Stimulated activated naive B cell treated with anti-CD40 and anti-IgM and Interleukin-4, amounts not matched to agents 10 μg/mL and 1 μg/mL and 100 μg/mL, for 72 hours (primary cell): ENCODE measurements at regions not wholly inside any gene's neighbourhood (a gene's known extent, or its start where the extent isn't known, plus 50 kb on each side); places are given as distances from the start of the nearest gene placed in this dataset.
"Not testable (repeated sequence)": the region's sequence is repeated elsewhere in the genome, so short reads cannot be mapped to it uniquely, and the experiment has no call there.

Experiments used
- ATAC-seq, 2 donors: fragments of 150-1000 bp; cut with Tn5 transposase; replicated peaks; 2 replicates each; pipeline ENCODE4 v1.10.0; 2021; ENCODE audit warnings: moderate library complexity in 1 of 2
- DNase-seq: peaks from one replicate; pipeline ENCODE4 v3.0.0; 2021
- H3K27ac Mint-ChIP-seq: one replicate; pipeline ENCODE4 v1.8.0; 2022; ENCODE audit warnings: mild to moderate bottlenecking, mixed read lengths
- H3K27me3 Mint-ChIP-seq, 2 donors: one replicate each; pipeline ENCODE4 v1.8.0; 2022; ENCODE audit warnings: mixed read lengths in 2 of 2
- H3K36me3 Mint-ChIP-seq, 2 donors: one replicate each; pipeline ENCODE4 v1.8.0; 2022; ENCODE audit warnings: mixed read lengths in 2 of 2, mild to moderate bottlenecking in 1 of 2
- H3K4me1 Mint-ChIP-seq, 2 donors: one replicate each; pipeline ENCODE4 v1.8.0; 2022; ENCODE audit warnings: mixed read lengths in 2 of 2, mild to moderate bottlenecking in 1 of 2
- H3K4me3 Mint-ChIP-seq, 2 donors: one replicate each; pipeline ENCODE4 v1.8.0; 2022; ENCODE audit warnings: mild to moderate bottlenecking in 2 of 2, mixed read lengths in 2 of 2, moderate library complexity in 1 of 2
- H3K9me3 Mint-ChIP-seq, 2 donors: one replicate each; pipeline ENCODE4 v1.8.0; 2022; ENCODE audit warnings: mixed read lengths in 2 of 2, mild to moderate bottlenecking in 1 of 2

DNA sequence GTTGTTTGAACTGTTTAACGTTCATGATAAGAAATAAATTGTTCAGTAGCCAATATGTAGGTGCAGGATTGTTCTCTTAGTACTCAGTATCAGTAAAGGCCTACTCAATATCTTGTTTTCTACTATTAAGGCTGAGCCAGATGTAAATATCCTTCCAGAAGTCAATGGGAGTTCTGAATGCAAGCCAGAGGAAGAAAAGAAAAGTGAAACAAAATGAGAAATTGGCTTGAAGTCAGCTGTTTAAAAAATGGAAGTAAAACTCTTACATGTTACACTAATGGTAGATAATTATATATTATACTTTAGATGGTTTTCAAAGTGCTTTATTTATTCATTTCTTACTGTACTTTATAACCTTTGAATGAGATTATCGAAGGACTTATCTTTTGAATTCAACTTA, 1417.9 kb downstream of the ADGRL3 start:
- Mint-ChIP-seq H3K27me3 (no peaks in the 10 kb centered on the region), H3K27ac (no peak overlapping the region), H3K4me3 (no peak overlapping the region), H3K36me3 (no peaks in the 10 kb centered on the region), H3K4me1 (no peaks in the 10 kb centered on the region), H3K9me3 (no peaks in the 10 kb centered on the region)
- no peak for DNase-seq
- no peak for ATAC-seq

DNA sequence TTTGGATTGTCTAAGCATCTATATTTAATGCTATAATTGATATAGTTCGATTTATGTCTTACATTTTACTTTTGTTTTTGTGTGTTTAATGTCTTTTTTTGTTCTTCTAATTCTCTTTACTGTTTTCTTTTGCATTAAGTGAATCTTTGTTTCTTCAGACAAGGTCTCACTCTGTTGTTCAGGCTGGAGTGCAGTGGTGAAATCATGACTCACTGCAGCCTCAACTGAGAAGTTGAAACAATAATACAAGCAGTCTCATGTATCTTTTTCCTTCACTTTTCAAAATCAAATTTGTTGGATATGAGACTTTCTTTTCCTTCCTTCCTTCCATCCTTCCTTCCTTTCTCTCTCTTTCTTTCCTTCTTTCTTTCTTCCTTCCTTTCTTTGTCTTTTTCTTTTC, 1401.6 kb downstream of the ADGRL3 start:
- H3K4me1 Mint-ChIP-seq: no peaks in the 10 kb centered on the region
- H3K36me3 Mint-ChIP-seq: no peaks in the 10 kb centered on the region
- no peak overlapping the region for H3K4me3 Mint-ChIP-seq
- no peak overlapping the region for H3K27ac Mint-ChIP-seq
- no peaks in the 10 kb centered on the region for H3K9me3 Mint-ChIP-seq
- ATAC-seq (no peak), DNase-seq (no peak)
- no peaks in the 10 kb centered on the region for H3K27me3 Mint-ChIP-seq

DNA sequence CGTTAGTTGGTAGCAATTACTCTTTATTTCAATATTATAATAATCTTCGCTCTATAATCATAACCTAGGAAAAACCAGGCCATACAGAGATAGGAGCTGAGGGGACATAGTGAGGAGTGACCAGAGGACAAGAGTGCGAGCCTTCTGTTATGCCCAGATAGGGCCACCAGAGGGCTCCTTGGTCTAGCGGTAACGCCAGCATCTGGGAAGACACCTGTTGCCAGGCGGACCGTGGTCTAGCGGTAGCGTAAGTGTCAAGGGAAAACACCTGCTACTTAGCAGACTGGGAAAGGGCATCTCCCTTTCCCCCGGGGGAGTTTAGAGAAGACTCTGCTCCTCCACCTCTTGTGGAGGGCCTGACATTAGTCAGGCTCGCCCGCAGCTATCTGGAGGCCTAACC, 1395.1 kb downstream of the ADGRL3 start:
- not testable (repeated sequence) for H3K9me3 Mint-ChIP-seq, H3K4me3 Mint-ChIP-seq, H3K4me1 Mint-ChIP-seq, H3K27ac Mint-ChIP-seq, H3K27me3 Mint-ChIP-seq, H3K36me3 Mint-ChIP-seq, ATAC-seq
- peak; percentile 20 for DNase-seq

DNA sequence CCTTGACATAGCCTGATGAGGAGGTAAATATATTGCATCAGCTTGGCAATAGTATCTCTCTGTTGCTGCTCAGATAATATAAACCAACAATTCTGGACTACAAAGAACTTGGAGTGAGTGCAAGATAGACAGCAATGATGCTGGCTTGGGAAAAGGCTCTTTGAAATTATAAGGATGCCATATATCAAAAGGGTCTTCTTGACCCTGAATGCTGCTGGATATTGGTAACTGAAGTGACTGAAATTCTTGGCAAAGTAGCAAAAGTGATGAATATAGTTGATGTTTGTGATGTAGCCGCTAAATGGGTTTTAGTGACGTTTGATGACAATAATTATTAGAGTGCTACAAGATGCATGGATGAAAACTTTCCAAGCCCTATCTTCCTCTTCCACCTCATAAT, 1391.6 kb downstream of the ADGRL3 start:
- DNase-seq: no peak
- Mint-ChIP-seq H3K4me3 (no peak overlapping the region), H3K27ac (no peak overlapping the region), H3K27me3 (no peaks in the 10 kb centered on the region), H3K4me1 (no peaks in the 10 kb centered on the region), H3K9me3 (peaks cover 8 to 14% of the 10 kb centered on the region in 2 donors), H3K36me3 (no peaks in the 10 kb centered on the region)
- ATAC-seq: no peak

DNA sequence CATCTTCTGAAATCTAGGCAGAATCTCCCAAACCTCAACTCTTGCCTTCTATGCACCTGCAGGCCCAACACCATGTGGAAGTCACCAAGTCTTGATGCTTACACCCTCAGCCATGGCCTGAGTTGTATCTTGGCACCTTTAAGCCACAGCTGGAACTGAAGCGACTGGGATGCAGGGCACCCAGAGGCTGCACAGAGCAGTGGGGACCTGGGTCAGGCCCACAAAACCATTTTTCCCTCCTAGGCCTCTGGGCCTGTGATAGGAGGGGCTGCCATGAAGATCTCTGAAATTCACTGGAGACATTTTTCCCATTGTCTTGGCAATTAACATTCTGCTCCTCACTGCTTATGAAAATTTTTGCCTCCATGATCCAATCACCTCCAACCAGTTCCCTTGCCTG, 1388.5 kb downstream of the ADGRL3 start:
- Mint-ChIP-seq H3K4me1 (no peaks in the 10 kb centered on the region), H3K9me3 (peaks cover 3 to 8% of the 10 kb centered on the region in 2 donors), H3K27me3 (no peaks in the 10 kb centered on the region), H3K27ac (no peak overlapping the region), H3K4me3 (no peak overlapping the region), H3K36me3 (no peaks in the 10 kb centered on the region)
- no peak for DNase-seq
- ATAC-seq: no peak

DNA sequence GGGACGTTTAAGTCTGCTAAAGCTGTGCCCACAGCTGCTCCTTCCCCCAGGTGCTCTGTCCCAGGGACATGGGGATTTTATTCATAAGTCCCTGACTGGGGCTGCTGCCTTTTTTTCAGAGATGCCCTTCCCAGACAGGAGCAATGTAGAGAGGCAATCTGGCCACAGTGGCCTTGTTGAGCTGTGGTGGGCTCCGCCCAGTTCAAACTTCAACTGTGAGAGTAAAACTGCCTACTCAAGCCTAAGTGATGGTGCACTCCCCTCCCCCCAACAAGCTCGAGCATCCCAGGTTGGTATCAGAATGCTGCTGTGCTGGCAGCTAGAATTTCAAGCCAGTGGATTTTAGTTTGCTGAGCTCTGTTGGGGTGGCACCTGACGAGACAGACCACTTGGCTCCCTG, 1371.4 kb downstream of the ADGRL3 start:
- no peak for ATAC-seq
- Mint-ChIP-seq H3K4me3 (no peak overlapping the region), H3K27me3 (no peaks in the 10 kb centered on the region), H3K4me1 (no peaks in the 10 kb centered on the region), H3K36me3 (no peaks in the 10 kb centered on the region), H3K27ac (no peak overlapping the region), H3K9me3 (peaks cover 0 to 7% of the 10 kb centered on the region in 2 donors)
- no peak for DNase-seq

DNA sequence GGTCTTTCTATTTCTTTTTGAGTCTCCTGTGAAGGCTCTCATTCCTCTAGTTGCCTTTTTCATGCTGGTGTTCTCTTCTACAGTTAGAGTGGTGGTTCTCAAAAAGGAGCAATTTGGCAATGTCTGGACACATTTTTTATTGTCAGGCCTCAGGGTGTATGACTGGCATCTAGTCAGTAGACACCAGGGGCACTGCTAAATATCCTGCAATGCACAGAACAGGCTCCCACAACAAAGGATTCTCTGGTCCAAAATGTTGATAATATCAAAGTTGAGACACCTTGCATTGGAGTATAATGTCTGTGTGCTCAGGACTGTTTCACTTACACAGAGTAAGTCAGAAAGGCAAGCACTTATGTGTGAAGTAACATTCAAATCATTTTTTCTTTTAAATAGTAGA, 1360.7 kb downstream of the ADGRL3 start:
- ATAC-seq: no peak
- Mint-ChIP-seq H3K4me3 (no peak overlapping the region), H3K27me3 (no peaks in the 10 kb centered on the region), H3K27ac (no peak overlapping the region), H3K9me3 (peaks cover 3 to 7% of the 10 kb centered on the region in 2 donors), H3K4me1 (no peaks in the 10 kb centered on the region), H3K36me3 (no peaks in the 10 kb centered on the region)
- DNase-seq: no peak

DNA sequence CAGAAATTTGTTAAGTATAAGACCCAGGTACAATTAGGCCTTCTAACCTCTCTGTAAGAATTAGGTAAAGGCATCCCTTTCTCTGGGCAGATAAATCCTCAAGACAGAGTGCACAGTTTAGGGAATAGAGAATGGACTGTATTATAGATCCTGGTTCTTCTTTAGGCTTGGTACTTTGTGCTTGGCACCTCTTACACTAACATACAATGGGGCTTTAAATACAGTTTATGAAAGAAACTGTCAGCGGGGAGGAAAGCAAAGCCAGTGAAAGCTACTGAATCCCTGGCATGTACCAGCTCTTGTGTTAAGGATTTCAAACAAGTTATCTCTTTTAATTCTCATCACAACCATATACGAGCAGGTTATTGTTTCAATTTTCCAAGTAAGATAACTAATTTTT, 1350.0 kb downstream of the ADGRL3 start:
- DNase-seq: no peak
- H3K36me3 Mint-ChIP-seq: no peaks in the 10 kb centered on the region
- no peak overlapping the region for H3K4me3 Mint-ChIP-seq
- no peak for ATAC-seq
- no peaks in the 10 kb centered on the region for H3K4me1 Mint-ChIP-seq
- peaks cover 9 to 11% of the 10 kb centered on the region in 2 donors for H3K9me3 Mint-ChIP-seq
- H3K27ac Mint-ChIP-seq: no peak overlapping the region
- H3K27me3 Mint-ChIP-seq: no peaks in the 10 kb centered on the region

DNA sequence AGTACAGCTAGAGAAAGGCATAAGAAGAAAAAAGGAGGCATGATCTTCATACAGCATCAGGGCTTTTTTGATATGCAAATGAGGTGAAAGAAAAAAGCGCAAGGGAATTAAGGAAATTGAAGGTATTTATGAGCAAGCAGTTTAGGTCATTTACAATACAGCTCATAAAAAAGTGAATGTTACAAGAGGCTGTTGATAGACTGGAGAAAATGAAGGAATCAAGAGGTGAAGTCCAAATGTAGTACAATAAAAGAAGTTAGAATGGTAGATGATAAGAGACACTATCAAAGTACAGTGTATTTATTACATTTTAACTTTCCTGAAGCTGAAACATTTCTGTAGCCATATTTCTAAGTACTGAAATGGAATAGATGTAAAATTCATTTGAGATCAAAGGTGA, 1349.5 kb downstream of the ADGRL3 start:
- Mint-ChIP-seq H3K27ac (no peak overlapping the region), H3K9me3 (peaks cover 7% of the 10 kb centered on the region in 2 donors), H3K4me3 (no peak overlapping the region), H3K4me1 (no peaks in the 10 kb centered on the region), H3K27me3 (no peaks in the 10 kb centered on the region), H3K36me3 (no peaks in the 10 kb centered on the region)
- DNase-seq (no peak), ATAC-seq (no peak)

DNA sequence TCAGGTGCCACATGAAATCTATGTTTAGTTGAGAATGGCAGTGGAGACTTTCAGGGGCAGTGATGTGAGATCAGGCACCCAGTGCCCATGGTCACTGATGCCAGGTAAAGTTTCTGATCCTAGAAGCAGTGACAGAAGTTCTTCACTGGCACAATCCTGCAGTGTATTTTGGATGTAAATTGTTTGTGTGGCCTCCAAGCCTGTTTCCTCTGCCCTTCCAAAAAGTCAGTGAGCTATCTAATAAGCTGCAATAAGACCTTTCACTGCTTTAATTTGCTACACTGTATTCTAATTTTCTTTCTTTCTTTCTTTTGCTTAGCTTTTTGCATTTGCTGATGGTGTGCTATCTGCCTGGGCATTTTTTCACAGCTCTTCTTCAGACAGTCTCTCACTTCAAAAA, 1348.6 kb downstream of the ADGRL3 start:
- Mint-ChIP-seq H3K9me3 (peaks cover 7 to 9% of the 10 kb centered on the region in 2 donors), H3K27ac (no peak overlapping the region), H3K36me3 (no peaks in the 10 kb centered on the region), H3K27me3 (no peaks in the 10 kb centered on the region), H3K4me1 (no peaks in the 10 kb centered on the region), H3K4me3 (no peak overlapping the region)
- DNase-seq: no peak
- ATAC-seq: no peak

DNA sequence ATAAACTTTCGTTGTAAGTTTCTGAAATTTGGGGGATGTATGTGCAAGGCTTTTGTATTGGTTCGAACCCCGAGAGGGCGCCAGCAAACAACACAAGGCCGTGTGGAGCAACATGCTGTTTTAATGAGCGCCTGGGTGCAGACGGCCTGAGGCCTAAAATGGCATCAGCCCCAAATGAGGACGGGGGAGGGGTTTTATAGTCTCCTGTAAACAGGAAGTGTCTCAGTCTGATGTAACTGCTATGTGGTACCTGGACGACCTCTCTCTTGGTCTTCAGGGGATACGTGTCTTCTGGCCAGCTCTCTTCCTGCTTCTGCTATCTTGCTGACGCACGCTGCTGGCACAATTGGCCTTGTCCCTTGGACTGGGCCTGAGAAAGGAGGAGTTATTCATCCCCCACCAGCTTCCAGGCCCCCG, 1348.0 kb downstream of the ADGRL3 start:
- ATAC-seq (no peak), DNase-seq (no peak)
- Mint-ChIP-seq H3K9me3 (peaks cover 7 to 8% of the 10 kb centered on the region in 2 donors), H3K27me3 (no peaks in the 10 kb centered on the region), H3K27ac (no peak overlapping the region), H3K36me3 (no peaks in the 10 kb centered on the region), H3K4me3 (no peak overlapping the region), H3K4me1 (no peaks in the 10 kb centered on the region)

DNA sequence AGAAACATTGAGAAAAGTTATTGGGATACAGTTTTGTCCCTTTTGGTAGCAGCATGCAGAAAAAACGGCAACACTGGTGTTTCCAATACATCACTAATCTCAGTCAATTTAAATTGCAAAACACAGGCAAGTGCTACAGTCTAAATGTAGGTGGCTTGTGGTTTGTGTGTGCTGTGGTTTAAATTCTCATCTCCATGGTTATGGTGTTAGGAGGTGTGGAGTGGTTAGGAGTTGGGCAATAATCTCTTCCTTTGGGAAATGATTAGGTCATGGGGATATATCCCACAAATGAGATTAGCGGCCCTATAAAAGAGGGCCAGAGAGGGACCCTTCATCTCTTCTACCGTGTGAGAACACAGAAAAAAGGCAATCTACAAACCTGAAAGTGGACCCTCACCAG, 1344.3 kb downstream of the ADGRL3 start:
- no peak for DNase-seq
- Mint-ChIP-seq H3K9me3 (peaks cover 12 to 16% of the 10 kb centered on the region in 2 donors), H3K4me1 (no peaks in the 10 kb centered on the region), H3K27ac (no peak overlapping the region), H3K27me3 (no peaks in the 10 kb centered on the region), H3K4me3 (no peak overlapping the region), H3K36me3 (no peaks in the 10 kb centered on the region)
- no peak for ATAC-seq

DNA sequence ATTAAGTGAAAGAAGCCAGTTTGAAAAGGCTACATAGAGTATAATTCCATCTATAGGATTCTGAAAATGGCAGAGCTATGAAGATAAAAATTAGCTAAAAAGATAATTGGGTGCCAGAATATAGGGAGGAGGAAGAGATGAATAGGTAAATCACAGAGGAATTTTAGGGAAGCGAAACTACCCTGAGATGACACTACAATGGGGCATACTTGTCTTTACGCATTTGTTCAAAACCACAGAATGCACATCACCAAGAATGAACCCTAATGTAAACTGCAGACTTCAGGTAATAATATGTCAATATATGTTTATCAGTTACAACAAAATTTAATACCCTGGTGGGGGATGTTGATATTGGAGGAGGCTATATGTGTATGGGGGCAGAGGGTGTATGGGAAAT, 1342.9 kb downstream of the ADGRL3 start:
- Mint-ChIP-seq H3K4me3 (no peak overlapping the region), H3K27me3 (no peaks in the 10 kb centered on the region), H3K4me1 (no peaks in the 10 kb centered on the region), H3K27ac (no peak overlapping the region), H3K9me3 (peaks cover 10 to 18% of the 10 kb centered on the region in 2 donors), H3K36me3 (no peaks in the 10 kb centered on the region)
- ATAC-seq: no peak
- no peak for DNase-seq

DNA sequence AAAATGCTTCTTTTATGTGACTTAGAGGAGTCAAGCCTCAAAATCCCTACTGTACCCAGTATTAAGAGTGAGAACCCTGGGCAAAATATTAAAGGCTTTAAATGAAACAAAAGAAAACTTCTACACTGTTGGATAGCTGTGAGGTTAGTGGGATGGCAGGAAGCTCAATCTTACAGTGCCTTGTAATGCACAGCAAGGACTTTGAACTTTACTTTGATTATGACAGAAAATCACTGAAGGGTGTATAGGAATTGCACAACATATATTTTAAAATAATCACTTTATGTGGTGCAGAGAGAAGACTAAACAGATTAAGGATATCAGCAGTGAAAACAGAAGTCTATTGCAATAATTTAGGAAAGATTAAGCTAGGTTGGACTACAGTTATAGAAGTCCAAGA, 1333.4 kb downstream of the ADGRL3 start:
- Mint-ChIP-seq H3K9me3 (peaks cover 10 to 14% of the 10 kb centered on the region in 2 donors), H3K4me1 (no peaks in the 10 kb centered on the region), H3K27ac (no peak overlapping the region), H3K4me3 (no peak overlapping the region), H3K27me3 (no peaks in the 10 kb centered on the region), H3K36me3 (no peaks in the 10 kb centered on the region)
- ATAC-seq: no peak
- no peak for DNase-seq

DNA sequence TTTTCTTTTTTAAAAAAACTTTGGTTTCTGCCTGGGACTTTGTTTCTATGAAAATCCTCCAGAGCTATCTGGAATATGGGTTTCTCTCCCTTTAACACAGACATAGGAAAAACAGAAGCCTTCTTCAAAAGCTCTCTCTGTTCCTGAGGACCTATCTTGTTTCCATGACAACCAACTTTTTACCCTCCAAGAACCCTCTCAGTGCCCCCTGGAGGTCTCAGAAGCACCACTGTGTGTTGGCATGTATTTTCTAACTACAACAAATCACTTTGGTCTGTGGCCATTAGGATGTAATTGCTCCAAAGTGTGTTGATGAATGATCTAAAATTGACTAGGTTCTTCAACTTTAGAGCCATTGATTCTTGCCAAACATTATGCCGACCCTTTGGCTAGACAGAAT, 1331.6 kb downstream of the ADGRL3 start:
- Mint-ChIP-seq H3K27me3 (no peaks in the 10 kb centered on the region), H3K9me3 (peaks cover 6% of the 10 kb centered on the region in 2 donors), H3K4me3 (no peak overlapping the region), H3K36me3 (no peaks in the 10 kb centered on the region), H3K27ac (no peak overlapping the region), H3K4me1 (no peaks in the 10 kb centered on the region)
- DNase-seq (no peak), ATAC-seq (no peak)

DNA sequence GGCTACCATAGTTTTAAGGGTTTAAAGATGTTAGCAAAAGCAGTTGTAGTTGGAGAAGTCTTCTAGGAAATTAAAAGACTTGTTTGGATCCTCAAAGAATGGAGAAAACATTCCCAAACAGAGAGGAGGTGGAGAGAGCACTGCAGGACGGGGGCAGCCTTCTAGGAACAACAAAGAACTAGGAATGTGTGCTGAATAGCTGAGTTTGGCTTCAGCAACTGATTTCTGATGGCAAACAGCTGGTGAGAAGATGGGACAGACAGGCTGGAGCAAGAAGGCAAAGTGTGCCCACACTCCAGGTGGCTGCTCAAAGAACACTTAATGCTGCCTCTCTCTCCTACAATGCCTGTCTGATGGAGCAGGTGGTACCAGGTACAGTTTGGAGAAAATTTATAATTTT, 1331.1 kb downstream of the ADGRL3 start:
- DNase-seq (no peak), ATAC-seq (no peak)
- Mint-ChIP-seq H3K27ac (no peak overlapping the region), H3K4me1 (no peaks in the 10 kb centered on the region), H3K9me3 (peaks cover 6% of the 10 kb centered on the region in 2 donors), H3K36me3 (no peaks in the 10 kb centered on the region), H3K27me3 (no peaks in the 10 kb centered on the region), H3K4me3 (no peak overlapping the region)
